ENCODE measurements at regions not wholly inside any gene's neighbourhood (a gene's known extent, or its start where the extent isn't known, plus 50 kb on each side); places are given as distances from the start of the nearest gene placed in this dataset.

DNA sequence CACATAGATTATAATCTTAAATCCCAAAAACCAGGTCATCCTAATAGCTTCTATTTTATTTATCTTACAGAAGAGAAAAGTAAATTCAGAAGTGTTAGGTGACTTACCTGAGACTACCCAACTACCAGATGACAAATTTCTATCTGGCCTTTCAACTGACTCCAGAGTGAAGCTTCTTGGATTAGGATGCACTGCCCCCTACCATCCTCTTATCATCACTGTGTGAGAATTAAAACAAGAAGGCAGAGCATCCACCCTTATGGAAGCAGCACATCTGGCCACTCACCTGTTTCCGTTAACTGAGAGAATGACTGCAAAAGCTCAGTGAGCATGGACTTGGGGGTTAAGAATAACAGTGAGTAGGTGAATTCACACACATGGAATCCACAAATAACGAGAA is 502.6 kb upstream of the TECRL start:
- TF ChIP-seq EGR1 (IDR thresholded peaks at IDR 0.05) (no peak), EP300 (IDR thresholded peaks at IDR 0.05; ENCODE audit: borderline replicate concordance) (no peak)
- TF ChIP-seq, protein P1, sequence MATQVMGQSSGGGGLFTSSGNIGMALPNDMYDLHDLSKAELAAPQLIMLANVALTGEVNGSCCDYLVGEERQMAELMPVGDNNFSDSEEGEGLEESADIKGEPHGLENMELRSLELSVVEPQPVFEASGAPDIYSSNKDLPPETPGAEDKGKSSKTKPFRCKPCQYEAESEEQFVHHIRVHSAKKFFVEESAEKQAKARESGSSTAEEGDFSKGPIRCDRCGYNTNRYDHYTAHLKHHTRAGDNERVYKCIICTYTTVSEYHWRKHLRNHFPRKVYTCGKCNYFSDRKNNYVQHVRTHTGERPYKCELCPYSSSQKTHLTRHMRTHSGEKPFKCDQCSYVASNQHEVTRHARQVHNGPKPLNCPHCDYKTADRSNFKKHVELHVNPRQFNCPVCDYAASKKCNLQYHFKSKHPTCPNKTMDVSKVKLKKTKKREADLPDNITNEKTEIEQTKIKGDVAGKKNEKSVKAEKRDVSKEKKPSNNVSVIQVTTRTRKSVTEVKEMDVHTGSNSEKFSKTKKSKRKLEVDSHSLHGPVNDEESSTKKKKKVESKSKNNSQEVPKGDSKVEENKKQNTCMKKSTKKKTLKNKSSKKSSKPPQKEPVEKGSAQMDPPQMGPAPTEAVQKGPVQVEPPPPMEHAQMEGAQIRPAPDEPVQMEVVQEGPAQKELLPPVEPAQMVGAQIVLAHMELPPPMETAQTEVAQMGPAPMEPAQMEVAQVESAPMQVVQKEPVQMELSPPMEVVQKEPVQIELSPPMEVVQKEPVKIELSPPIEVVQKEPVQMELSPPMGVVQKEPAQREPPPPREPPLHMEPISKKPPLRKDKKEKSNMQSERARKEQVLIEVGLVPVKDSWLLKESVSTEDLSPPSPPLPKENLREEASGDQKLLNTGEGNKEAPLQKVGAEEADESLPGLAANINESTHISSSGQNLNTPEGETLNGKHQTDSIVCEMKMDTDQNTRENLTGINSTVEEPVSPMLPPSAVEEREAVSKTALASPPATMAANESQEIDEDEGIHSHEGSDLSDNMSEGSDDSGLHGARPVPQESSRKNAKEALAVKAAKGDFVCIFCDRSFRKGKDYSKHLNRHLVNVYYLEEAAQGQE (IDR thresholded peaks at IDR 0.05; ENCODE audit: low read depth): no peak
